ENCODE measurements at regions not wholly inside any gene's neighbourhood (a gene's known extent, or its start where the extent isn't known, plus 50 kb on each side); places are given as distances from the start of the nearest gene placed in this dataset.

GRCh38 chr1:81118550-81118949, 682.2 kb upstream of the ADGRL2 start:
- no peak overlapping the region for H3K4me3 ChIP-seq (ENCODE audit: low read depth, low read length)
- no peak overlapping the region for H3K27ac Mint-ChIP-seq (ENCODE audit: unreplicated experiment)
- no peak for DNase-seq
- no peaks in the 10 kb centered on the region for H3K27me3 Mint-ChIP-seq (ENCODE audit: insufficient read depth, unreplicated experiment)
- ChIA-PET POLR2A (no interaction called here), CTCF (no interaction called here)
- intact Hi-C loops (cut with micrococcal nuclease; ENCODE audit: unreplicated experiment), result no loop called here
- H3K9me3 ChIP-seq, result no peaks in the 10 kb centered on the region
- no peaks in the 10 kb centered on the region for H3K36me3 Mint-ChIP-seq (ENCODE audit: insufficient read depth, unreplicated experiment)
- no TSS peak for BruUV-seq (replicated peaks)
- no peaks in the 10 kb centered on the region for H3K27me3 ChIP-seq (replicated peaks; ENCODE audit: control insufficient read depth, insufficient read depth, low read length)
- no peaks in the 10 kb centered on the region for H3K36me3 ChIP-seq (ENCODE audit: control insufficient read depth, insufficient read depth, low read length)
- H3K9me3 Mint-ChIP-seq (ENCODE audit: unreplicated experiment), result no peaks in the 10 kb centered on the region
- TF ChIP-seq CTCF (IDR thresholded peaks at IDR 0.05; ENCODE audit: insufficient read depth in 1 of 2, low read depth in 1 of 2, low read length in 1 of 2, severe bottlenecking in 1 of 2, unreplicated experiment in 1 of 2), result no peak
- no peak overlapping the region for H3K4me3 Mint-ChIP-seq (ENCODE audit: unreplicated experiment)
- H3K4me1 Mint-ChIP-seq (ENCODE audit: low read depth, unreplicated experiment), result no peaks in the 10 kb centered on the region
- H3K4me1 ChIP-seq, result no peaks in the 10 kb centered on the region

GRCh38 chr1:81115422-81115821, 685.3 kb upstream of the ADGRL2 start:
- H3K4me3 Mint-ChIP-seq (ENCODE audit: unreplicated experiment), result no peak overlapping the region
- no peak overlapping the region for H3K27ac Mint-ChIP-seq (ENCODE audit: unreplicated experiment)
- CTCF ChIA-PET, result no interaction called here
- peaks cover 6% of the 10 kb centered on the region for H3K4me1 Mint-ChIP-seq (ENCODE audit: low read depth, unreplicated experiment)
- Histone ChIP-seq H3K36me3 (ENCODE audit: control insufficient read depth, insufficient read depth, low read length) (no peaks in the 10 kb centered on the region), H3K4me3 (ENCODE audit: low read depth, low read length) (no peak overlapping the region), H3K9me3 (no peaks in the 10 kb centered on the region), H3K27me3 (replicated peaks; ENCODE audit: control insufficient read depth, insufficient read depth, low read length) (no peaks in the 10 kb centered on the region), H3K4me1 (no peaks in the 10 kb centered on the region)
- H3K9me3 Mint-ChIP-seq (ENCODE audit: unreplicated experiment), result no peaks in the 10 kb centered on the region
- intact Hi-C loops (cut with micrococcal nuclease; ENCODE audit: unreplicated experiment), result no loop called here
- no peak for TF ChIP-seq CTCF (IDR thresholded peaks at IDR 0.05; ENCODE audit: insufficient read depth in 1 of 2, low read depth in 1 of 2, low read length in 1 of 2, severe bottlenecking in 1 of 2, unreplicated experiment in 1 of 2)
- DNase-seq, result no peak
- H3K27me3 Mint-ChIP-seq (ENCODE audit: insufficient read depth, unreplicated experiment), result no peaks in the 10 kb centered on the region
- POLR2A ChIA-PET, result no interaction called here
- no TSS peak for BruUV-seq (replicated peaks)
- no peaks in the 10 kb centered on the region for H3K36me3 Mint-ChIP-seq (ENCODE audit: insufficient read depth, unreplicated experiment)

DNA sequence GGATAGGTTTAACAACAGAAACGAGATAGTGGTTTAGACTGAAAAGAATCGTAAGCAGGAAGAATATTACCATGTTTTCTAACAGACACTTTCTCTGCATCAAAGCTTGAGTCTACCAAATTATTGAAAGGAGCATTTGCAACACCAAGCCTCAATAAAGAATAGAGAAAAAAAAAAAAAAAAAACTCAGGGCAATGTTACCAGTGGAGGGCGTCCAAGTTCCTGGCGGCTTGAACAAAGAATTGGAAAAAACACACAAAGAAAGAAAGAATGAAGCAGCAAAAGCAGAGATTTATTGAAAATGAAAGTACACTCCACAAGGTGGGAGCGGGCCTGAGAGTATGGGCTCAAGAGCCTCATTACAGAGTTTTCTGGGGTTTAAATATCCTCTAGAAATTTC, 686.5 kb upstream of the ADGRL2 start:
- no peaks in the 10 kb centered on the region for H3K27me3 ChIP-seq (replicated peaks; ENCODE audit: control insufficient read depth, insufficient read depth, low read length)
- DNase-seq, result no peak
- H3K4me1 Mint-ChIP-seq (ENCODE audit: low read depth, unreplicated experiment), result peaks cover 6% of the 10 kb centered on the region
- no peak overlapping the region for H3K4me3 ChIP-seq (ENCODE audit: low read depth, low read length)
- H3K36me3 ChIP-seq (ENCODE audit: control insufficient read depth, insufficient read depth, low read length), result no peaks in the 10 kb centered on the region
- H3K4me1 ChIP-seq, result no peaks in the 10 kb centered on the region
- ChIA-PET CTCF (no interaction called here), POLR2A (no interaction called here)
- BruUV-seq (replicated peaks), result no TSS peak
- H3K27me3 Mint-ChIP-seq (ENCODE audit: insufficient read depth, unreplicated experiment), result no peaks in the 10 kb centered on the region
- intact Hi-C loops (cut with micrococcal nuclease; ENCODE audit: unreplicated experiment), result no loop called here
- no peak for TF ChIP-seq CTCF (IDR thresholded peaks at IDR 0.05; ENCODE audit: insufficient read depth in 1 of 2, low read depth in 1 of 2, low read length in 1 of 2, severe bottlenecking in 1 of 2, unreplicated experiment in 1 of 2)
- no peaks in the 10 kb centered on the region for H3K9me3 Mint-ChIP-seq (ENCODE audit: unreplicated experiment)
- no peaks in the 10 kb centered on the region for H3K9me3 ChIP-seq
- H3K4me3 Mint-ChIP-seq (ENCODE audit: unreplicated experiment), result no peak overlapping the region
- H3K36me3 Mint-ChIP-seq (ENCODE audit: insufficient read depth, unreplicated experiment), result no peaks in the 10 kb centered on the region
- no peak overlapping the region for H3K27ac Mint-ChIP-seq (ENCODE audit: unreplicated experiment)

All from Caco-2 (cell line).